Mammary epithelial cell (primary cell): ENCODE measurements at regions not wholly inside any gene's neighbourhood (a gene's known extent, or its start where the extent isn't known, plus 50 kb on each side); places are given as distances from the start of the nearest gene placed in this dataset.

Experiments
- CTCF ChIP-seq, 2 donors: IDR thresholded peaks in 1 of 2; conservative IDR thresholded peaks in 1 of 2; 2 replicates each; pipeline ENCODE4 v1.5.1; 2011 to 2012; ENCODE audit warnings: inconsistent platforms in 2 of 2, low read length in 2 of 2, mild to moderate bottlenecking in 2 of 2, control low read depth in 1 of 2, low read depth in 1 of 2; ENCODE audit not compliant: insufficient read depth in 1 of 2; ENCODE audit errors: extremely low read depth in 1 of 2
- EZH2 ChIP-seq: IDR thresholded peaks from 2 replicates; pipeline ENCODE4 v1.6.1; 2012; ENCODE audit warnings: low read length, inconsistent platforms, borderline replicate concordance

GRCh38 chr12:115880238-115880637 is 397.3 kb downstream of the MED13L start:
- TF ChIP-seq CTCF (conservative IDR thresholded peaks at IDR 0.05 in 1 of 2, IDR thresholded peaks at IDR 0.05 in 1 of 2; ENCODE audit: extremely low read depth in 1 of 2, insufficient read depth in 1 of 2, low read depth in 1 of 2, low read length in 2 of 2), result no peak
- no peak for TF ChIP-seq EZH2
